SK-N-SH treated with all-trans-retinoic acid at 6 μM for 48 hours (cell line): ENCODE measurements at regions not wholly inside any gene's neighbourhood (a gene's known extent, or its start where the extent isn't known, plus 50 kb on each side); places are given as distances from the start of the nearest gene placed in this dataset.

Source experiments
- ATAC-seq: fragments of 200-7000 bp; cut with Tn5 transposase; 3 replicates; pipeline ENCODE4 v1.9.1; 2020; ENCODE audit warnings: mild to moderate bottlenecking, moderate library complexity
- ARNTL ChIP-seq: fragments of 450-650 bp; formaldehyde crosslinking; IDR thresholded peaks from 2 replicates; pipeline ENCODE4 v1.5.0; 2020; ENCODE audit warnings: low read depth, mild to moderate bottlenecking, moderate library complexity, borderline replicate concordance
- BACH2 ChIP-seq: fragments of 250-450 bp; sonication (Bioruptor Pico); IDR thresholded peaks from 2 replicates; pipeline ENCODE4 v1.9.0; 2021; ENCODE audit warnings: mild to moderate bottlenecking, borderline replicate concordance
- CSDC2 ChIP-seq: fragments of 250-450 bp; sonication (Bioruptor Pico); IDR thresholded peaks from 2 replicates; pipeline ENCODE4 v1.5.0; 2020; ENCODE audit warnings: mild to moderate bottlenecking, moderate library complexity
- ISL1 ChIP-seq: fragments of 250-450 bp; sonication (Bioruptor Pico); IDR thresholded peaks from 2 replicates; pipeline ENCODE4 v2.1.2; 2022; ENCODE audit warnings: mild to moderate bottlenecking, moderate library complexity
- OSR1 ChIP-seq: fragments of 250-450 bp; sonication (Bioruptor Pico); IDR thresholded peaks from 2 replicates; pipeline ENCODE4 v1.8.0; 2022; ENCODE audit warnings: moderate library complexity, mild to moderate bottlenecking, inconsistent platforms
- RARB ChIP-seq: fragments of 250-450 bp; sonication (Bioruptor Pico); IDR thresholded peaks from 2 replicates; pipeline ENCODE4 v1.8.0; 2021; ENCODE audit warnings: mild to moderate bottlenecking, moderate library complexity
- SNAI2 ChIP-seq: fragments of 250-450 bp; sonication (Bioruptor Pico); IDR thresholded peaks from 2 replicates; pipeline ENCODE4 v1.5.0; 2020; ENCODE audit warnings: mild to moderate bottlenecking, moderate library complexity
- TCF4 ChIP-seq: fragments of 250-450 bp; sonication (Bioruptor Pico); IDR thresholded peaks from 2 replicates; pipeline ENCODE4 v1.8.0; 2021; ENCODE audit warnings: mild to moderate bottlenecking, moderate library complexity, borderline replicate concordance
- TOX ChIP-seq: fragments of 250-450 bp; sonication (Bioruptor Pico); IDR thresholded peaks from 2 replicates; pipeline ENCODE4 v1.8.0; 2021; ENCODE audit warnings: mild to moderate bottlenecking, moderate library complexity, borderline replicate concordance
- ZC3H10 ChIP-seq: fragments of 250-450 bp; sonication (Bioruptor Pico); IDR thresholded peaks from 2 replicates; pipeline ENCODE4 v1.5.1; 2021; ENCODE audit warnings: mild to moderate bottlenecking, moderate library complexity
- ZFP3 ChIP-seq: fragments of 250-450 bp; sonication (Bioruptor Pico); IDR thresholded peaks from 2 replicates; pipeline ENCODE4 v1.5.0; 2020; ENCODE audit warnings: mild to moderate bottlenecking, moderate library complexity
- ZNF565 ChIP-seq: fragments of 450-650 bp; formaldehyde crosslinking; conservative IDR thresholded peaks from 2 replicates; pipeline ENCODE4 v1.5.0; 2020; ENCODE audit warnings: low read depth, mild to moderate bottlenecking, moderate library complexity
- ZNF70 ChIP-seq: fragments of 450-650 bp; formaldehyde crosslinking; IDR thresholded peaks from 2 replicates; pipeline ENCODE4 v1.5.0; 2020; ENCODE audit warnings: mild to moderate bottlenecking, moderate library complexity
- ZNF8 ChIP-seq: fragments of 450-650 bp; formaldehyde crosslinking; IDR thresholded peaks from 2 replicates; pipeline ENCODE4 v1.5.0; 2020; ENCODE audit warnings: mild to moderate bottlenecking, moderate library complexity
- TF ChIP-seq, protein P1 (sequence below): fragments of 250-450 bp; sonication (Bioruptor Pico); IDR thresholded peaks from 2 replicates; pipeline ENCODE4 v1.8.0; 2021; ENCODE audit warnings: low read depth, mild to moderate bottlenecking, moderate library complexity, borderline replicate concordance
- TF ChIP-seq, protein P2 (sequence below): fragments of 250-450 bp; sonication (Bioruptor Pico); IDR thresholded peaks from 2 replicates; pipeline ENCODE4 v1.5.0; 2020; ENCODE audit warnings: mild to moderate bottlenecking, moderate library complexity
- TF ChIP-seq, protein P3 (sequence below): fragments of 250-450 bp; sonication (Bioruptor Pico); IDR thresholded peaks from 2 replicates; pipeline ENCODE4 v1.8.0; 2020; ENCODE audit warnings: mild to moderate bottlenecking, moderate library complexity, borderline replicate concordance
- TF ChIP-seq, protein P4 (sequence below): fragments of 250-450 bp; sonication (Bioruptor Pico); IDR thresholded peaks from 2 replicates; pipeline ENCODE4 v1.5.1; 2020; ENCODE audit warnings: low read depth, mild to moderate bottlenecking, moderate library complexity

DNA sequence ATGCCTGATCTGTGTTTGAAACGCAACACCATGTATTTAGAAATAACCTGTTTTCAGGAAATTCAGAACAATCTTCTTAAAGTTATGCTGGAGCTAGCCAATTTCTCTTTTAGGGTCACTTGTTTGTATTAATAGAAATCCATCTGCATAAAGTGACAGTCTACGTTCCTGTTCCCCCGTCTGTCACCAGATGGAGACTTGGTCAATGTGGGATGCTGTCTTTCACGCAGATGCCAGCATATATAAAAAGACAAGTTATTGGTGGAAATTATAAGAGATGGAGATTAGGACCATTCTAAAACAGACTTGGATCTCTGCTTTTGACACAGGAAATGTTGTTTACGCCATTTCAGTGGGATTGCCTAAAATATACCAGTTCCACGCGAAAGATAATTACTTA is 162.5 kb upstream of the STMND1 start:
- no peak for TF ChIP-seq ARNTL (CRISPR knock-in tag)
- no peak for ATAC-seq

DNA sequence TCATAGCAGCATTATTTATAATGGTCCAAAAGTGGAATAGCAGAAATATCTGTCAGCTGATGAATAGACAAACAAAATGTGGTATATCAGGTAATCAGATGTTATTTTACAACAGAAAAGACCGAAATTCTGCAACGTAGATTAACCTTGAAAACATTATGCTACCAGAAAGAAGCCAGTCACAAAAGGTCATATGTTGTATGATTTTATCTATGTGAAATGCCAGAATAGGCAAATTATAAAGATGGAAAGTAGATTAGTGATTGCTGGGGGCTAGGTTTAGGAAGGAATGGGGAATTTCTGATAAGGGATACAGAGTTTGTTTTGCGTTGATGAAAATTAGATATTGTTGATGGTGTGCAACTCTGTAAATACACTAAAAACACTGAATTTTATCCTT is 165.0 kb upstream of the STMND1 start:
- no peak for ATAC-seq
- no peak for TF ChIP-seq ZC3H10 (CRISPR knock-in tag)
- TF ChIP-seq, protein P1, sequence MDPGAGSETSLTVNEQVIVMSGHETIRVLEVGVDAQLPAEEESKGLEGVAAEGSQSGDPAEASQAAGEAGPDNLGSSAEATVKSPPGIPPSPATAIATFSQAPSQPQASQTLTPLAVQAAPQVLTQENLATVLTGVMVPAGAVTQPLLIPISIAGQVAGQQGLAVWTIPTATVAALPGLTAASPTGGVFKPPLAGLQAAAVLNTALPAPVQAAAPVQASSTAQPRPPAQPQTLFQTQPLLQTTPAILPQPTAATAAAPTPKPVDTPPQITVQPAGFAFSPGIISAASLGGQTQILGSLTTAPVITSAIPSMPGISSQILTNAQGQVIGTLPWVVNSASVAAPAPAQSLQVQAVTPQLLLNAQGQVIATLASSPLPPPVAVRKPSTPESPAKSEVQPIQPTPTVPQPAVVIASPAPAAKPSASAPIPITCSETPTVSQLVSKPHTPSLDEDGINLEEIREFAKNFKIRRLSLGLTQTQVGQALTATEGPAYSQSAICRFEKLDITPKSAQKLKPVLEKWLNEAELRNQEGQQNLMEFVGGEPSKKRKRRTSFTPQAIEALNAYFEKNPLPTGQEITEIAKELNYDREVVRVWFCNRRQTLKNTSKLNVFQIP (CRISPR knock-in tag), result no peak
- TF ChIP-seq, protein P2, sequence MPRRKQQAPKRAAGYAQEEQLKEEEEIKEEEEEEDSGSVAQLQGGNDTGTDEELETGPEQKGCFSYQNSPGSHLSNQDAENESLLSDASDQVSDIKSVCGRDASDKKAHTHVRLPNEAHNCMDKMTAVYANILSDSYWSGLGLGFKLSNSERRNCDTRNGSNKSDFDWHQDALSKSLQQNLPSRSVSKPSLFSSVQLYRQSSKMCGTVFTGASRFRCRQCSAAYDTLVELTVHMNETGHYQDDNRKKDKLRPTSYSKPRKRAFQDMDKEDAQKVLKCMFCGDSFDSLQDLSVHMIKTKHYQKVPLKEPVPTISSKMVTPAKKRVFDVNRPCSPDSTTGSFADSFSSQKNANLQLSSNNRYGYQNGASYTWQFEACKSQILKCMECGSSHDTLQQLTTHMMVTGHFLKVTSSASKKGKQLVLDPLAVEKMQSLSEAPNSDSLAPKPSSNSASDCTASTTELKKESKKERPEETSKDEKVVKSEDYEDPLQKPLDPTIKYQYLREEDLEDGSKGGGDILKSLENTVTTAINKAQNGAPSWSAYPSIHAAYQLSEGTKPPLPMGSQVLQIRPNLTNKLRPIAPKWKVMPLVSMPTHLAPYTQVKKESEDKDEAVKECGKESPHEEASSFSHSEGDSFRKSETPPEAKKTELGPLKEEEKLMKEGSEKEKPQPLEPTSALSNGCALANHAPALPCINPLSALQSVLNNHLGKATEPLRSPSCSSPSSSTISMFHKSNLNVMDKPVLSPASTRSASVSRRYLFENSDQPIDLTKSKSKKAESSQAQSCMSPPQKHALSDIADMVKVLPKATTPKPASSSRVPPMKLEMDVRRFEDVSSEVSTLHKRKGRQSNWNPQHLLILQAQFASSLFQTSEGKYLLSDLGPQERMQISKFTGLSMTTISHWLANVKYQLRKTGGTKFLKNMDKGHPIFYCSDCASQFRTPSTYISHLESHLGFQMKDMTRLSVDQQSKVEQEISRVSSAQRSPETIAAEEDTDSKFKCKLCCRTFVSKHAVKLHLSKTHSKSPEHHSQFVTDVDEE, result no peak
- TF ChIP-seq ISL1 (CRISPR knock-in tag), result no peak
- no peak for TF ChIP-seq CSDC2
- TF ChIP-seq ZNF565 (CRISPR knock-in tag), result no peak
- no peak for TF ChIP-seq RARB (CRISPR knock-in tag)
- TF ChIP-seq OSR1 (CRISPR knock-in tag), result no peak
- no peak for TF ChIP-seq SNAI2 (CRISPR knock-in tag)
- TF ChIP-seq ZFP3 (CRISPR knock-in tag), result no peak
- TF ChIP-seq, protein P3, sequence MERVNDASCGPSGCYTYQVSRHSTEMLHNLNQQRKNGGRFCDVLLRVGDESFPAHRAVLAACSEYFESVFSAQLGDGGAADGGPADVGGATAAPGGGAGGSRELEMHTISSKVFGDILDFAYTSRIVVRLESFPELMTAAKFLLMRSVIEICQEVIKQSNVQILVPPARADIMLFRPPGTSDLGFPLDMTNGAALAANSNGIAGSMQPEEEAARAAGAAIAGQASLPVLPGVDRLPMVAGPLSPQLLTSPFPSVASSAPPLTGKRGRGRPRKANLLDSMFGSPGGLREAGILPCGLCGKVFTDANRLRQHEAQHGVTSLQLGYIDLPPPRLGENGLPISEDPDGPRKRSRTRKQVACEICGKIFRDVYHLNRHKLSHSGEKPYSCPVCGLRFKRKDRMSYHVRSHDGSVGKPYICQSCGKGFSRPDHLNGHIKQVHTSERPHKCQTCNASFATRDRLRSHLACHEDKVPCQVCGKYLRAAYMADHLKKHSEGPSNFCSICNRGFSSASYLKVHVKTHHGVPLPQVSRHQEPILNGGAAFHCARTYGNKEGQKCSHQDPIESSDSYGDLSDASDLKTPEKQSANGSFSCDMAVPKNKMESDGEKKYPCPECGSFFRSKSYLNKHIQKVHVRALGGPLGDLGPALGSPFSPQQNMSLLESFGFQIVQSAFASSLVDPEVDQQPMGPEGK (CRISPR knock-in tag), result no peak
- no peak for TF ChIP-seq ARNTL (CRISPR knock-in tag)
- no peak for TF ChIP-seq TOX (CRISPR knock-in tag)
- no peak; the same call in 1 of the 2 replicates for TF ChIP-seq TCF4

DNA sequence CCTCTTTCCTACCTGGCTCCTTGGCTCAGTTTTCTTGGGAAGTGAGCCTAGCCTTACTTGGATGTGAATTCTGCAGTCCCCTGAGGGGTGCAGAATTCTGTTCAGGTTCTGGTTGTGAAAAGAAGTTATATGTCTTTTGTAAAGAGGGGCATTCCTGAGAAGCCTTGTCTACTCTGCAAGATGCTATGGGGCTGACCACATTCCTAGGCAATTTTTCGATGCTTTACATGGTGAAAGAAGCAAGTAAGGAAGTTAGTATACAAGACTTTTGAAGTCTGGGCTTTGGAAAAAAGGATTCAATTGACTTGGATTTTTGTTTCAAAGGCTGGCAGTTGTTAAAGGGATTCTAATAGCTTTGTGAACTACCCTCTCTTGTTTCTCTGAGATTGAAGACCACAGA is 167.9 kb upstream of the STMND1 start:
- no peak for ATAC-seq
- no peak for TF ChIP-seq TCF4
- no peak for TF ChIP-seq RARB (CRISPR knock-in tag)
- no peak for TF ChIP-seq ZC3H10 (CRISPR knock-in tag)
- no peak for TF ChIP-seq ISL1 (CRISPR knock-in tag)
- no peak for TF ChIP-seq ZNF70 (CRISPR knock-in tag)
- TF ChIP-seq, protein P2, result no peak
- TF ChIP-seq, protein P4, sequence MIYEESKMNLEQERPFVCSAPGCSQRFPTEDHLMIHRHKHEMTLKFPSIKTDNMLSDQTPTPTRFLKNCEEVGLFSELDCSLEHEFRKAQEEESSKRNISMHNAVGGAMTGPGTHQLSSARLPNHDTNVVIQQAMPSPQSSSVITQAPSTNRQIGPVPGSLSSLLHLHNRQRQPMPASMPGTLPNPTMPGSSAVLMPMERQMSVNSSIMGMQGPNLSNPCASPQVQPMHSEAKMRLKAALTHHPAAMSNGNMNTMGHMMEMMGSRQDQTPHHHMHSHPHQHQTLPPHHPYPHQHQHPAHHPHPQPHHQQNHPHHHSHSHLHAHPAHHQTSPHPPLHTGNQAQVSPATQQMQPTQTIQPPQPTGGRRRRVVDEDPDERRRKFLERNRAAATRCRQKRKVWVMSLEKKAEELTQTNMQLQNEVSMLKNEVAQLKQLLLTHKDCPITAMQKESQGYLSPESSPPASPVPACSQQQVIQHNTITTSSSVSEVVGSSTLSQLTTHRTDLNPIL (CRISPR knock-in tag), result no peak
- TF ChIP-seq ZNF8 (CRISPR knock-in tag), result no peak
- TF ChIP-seq BACH2, result no peak
- TF ChIP-seq OSR1 (CRISPR knock-in tag), result no peak
- TF ChIP-seq, protein P1 (CRISPR knock-in tag), result no peak
- TF ChIP-seq ZNF565 (CRISPR knock-in tag), result no peak
- no peak for TF ChIP-seq ARNTL (CRISPR knock-in tag)
- no peak for TF ChIP-seq CSDC2
- TF ChIP-seq, protein P3 (CRISPR knock-in tag), result no peak
- TF ChIP-seq ZFP3 (CRISPR knock-in tag), result no peak
